Stimulated activated CD4-positive, alpha-beta T cell treated with anti-CD3 and anti-CD28 coated beads, Interleukin-4, amount 100 ng/mL, for 48 hours (primary cell): ENCODE measurements at regions not wholly inside any gene's neighbourhood (a gene's known extent, or its start where the extent isn't known, plus 50 kb on each side); places are given as distances from the start of the nearest gene placed in this dataset.
"Not testable (repeated sequence)": the region's sequence is repeated elsewhere in the genome, so short reads cannot be mapped to it uniquely, and the experiment has no call there.

Experiments used
- DNase-seq, 2 donors: peaks; one replicate each; pipeline ENCODE4 v3.0.0-alpha.2; 2020; ENCODE audit warnings: low read depth in 2 of 2

DNA sequence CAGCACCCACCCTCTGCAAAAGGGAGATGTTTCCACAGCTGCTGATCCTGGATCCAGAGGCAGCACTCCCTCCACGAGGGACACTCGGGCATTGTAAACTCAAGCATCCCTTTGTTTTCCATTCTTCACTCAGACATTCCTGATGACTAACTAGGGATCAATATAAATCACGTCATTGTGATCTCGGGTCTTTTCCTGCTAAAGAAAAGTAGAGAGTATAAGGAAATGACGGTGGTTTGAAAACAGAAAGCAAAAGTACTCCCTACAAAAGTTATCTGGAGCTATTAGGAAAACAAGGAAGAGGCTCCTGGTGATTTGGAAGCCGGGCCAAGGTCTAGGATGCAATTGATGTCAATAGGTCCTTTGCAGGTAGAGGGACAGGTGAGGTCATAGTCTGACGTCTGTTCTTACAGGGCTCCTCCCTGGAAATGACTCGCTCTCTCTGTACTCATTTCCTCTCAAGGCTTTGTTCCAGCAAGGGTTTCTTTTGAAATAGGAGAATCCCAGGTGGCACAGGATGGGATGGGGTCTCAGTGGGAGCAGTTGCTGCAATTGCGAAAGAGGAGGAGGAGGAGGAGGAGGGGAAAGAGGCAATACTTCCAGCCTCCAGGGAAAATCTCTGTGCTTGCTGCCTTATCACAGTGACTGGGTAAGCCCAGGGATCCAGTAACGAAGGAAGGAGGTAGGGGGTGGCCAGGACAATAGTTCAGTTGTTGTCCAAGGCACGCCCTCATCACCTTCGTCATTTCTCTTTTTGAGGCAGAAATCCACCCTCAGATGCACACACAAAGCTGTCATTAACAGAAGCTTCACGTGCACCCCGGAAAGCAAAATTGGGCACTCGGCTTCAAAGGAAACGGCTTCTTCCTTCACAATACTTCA, 222.8 kb downstream of the LY86 start:
- no peak for DNase-seq

GRCh38 chr6:6812427-6812826, 223.9 kb downstream of the LY86 start:
- no peak for DNase-seq

- DNase-seq: no peak
Measured at GRCh38 chr6:6815732-6816131, 227.2 kb downstream of the LY86 start.

DNA sequence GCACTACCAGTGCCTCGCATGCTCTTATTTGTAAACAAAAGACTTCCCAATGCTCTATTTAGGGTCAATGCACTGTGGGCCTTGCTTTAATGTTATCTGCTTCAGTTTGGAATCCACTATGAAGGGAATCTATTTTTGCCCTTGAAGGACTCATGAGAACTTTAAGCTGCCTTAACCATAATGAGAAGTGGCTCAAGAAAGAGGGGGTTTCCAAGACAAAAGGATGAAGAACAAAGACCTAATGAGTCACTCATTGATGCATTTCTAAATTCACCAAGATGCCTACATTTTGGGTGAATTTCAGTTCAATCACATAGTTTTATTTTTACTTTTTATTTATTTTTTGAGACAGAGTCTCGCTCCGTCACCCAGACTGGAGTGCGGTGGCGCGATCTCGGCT, 228.2 kb downstream of the LY86 start:
- no peak for DNase-seq

DNA sequence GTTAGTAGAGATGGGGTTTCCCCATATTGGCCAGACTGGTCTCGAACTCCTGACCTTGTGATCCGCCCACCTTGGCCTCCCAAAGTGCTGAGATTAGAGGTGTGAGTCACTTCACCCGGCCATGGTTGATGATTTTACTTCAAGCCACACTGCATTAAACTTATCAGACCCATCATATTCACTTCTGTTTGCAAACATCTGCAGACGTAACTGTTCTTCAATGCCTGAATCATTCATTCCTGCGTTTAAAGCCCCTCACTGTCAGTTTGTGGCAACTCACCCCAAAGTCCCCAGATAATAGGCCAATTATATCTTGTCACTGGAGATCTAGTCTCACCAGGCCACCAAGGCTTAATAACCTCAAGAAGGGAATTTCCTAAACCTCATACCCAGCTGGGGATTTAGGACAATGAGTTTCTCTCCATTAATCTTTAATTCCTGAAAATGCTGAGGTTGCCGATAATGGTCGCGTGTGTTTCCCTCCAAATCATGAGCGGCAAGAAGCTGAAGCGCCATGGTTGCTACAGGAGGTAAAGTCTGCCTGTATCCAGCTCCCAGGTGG, 229.6 kb downstream of the LY86 start:
- DNase-seq: no peak

- DNase-seq: no peak
Measured at GRCh38 chr6:6820641-6821238, 232.2 kb downstream of the LY86 start.

DNA sequence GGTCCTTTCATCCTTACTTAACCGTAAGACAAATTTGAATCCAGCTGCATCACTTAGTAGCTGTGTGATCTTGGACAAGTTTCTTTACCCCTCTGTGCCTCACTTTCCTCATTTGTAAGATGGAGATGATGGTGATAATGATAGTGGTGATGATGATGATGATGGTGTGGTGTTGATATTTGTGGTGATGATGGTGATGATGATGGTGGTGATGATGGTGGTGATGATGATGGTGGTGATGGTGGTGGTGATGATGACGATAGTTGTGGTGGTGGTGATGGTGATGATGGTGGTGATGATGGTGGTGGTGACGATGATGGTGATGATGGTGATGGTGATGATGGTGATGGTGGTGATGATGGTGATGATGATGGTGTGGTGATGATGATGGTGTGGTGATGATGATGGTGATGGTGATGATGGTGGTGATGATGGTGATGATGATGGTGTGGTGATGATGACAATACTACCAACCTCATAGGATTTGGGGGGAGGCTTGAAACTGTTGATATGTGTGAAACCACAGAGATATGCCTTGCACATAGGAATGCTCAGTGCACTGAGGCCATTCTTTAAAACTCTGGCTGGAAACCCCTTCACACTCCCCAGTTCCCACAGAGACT, 233.2 kb downstream of the LY86 start:
- DNase-seq: no peak

- no peak for DNase-seq
Measured at GRCh38 chr6:6823030-6823429, 234.5 kb downstream of the LY86 start.

- DNase-seq: no peak
Measured at GRCh38 chr6:6823568-6824224, 235.2 kb downstream of the LY86 start.

DNA sequence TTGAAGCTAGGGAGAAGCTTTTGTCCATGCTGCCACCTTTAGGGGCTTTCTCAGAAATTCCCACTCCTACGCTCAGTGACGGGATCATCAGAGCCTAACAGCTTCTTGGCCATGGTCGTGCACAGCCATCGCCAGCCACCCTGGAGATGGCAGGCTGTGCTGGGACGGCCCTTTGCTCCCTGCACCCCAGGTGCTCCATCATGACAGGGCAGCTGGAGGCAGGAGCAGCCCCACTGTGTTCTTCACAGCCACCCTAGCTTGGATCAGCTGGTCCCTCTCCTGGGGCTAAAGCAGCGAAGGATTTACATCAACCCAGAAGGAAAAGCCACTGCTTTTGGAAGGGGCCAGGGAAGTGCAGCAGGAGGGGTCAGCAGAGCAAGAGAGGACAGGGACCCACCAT, 235.9 kb downstream of the LY86 start:
- no peak for DNase-seq

- DNase-seq: no peak
Measured at GRCh38 chr6:6825193-6825784, 236.8 kb downstream of the LY86 start.

DNA sequence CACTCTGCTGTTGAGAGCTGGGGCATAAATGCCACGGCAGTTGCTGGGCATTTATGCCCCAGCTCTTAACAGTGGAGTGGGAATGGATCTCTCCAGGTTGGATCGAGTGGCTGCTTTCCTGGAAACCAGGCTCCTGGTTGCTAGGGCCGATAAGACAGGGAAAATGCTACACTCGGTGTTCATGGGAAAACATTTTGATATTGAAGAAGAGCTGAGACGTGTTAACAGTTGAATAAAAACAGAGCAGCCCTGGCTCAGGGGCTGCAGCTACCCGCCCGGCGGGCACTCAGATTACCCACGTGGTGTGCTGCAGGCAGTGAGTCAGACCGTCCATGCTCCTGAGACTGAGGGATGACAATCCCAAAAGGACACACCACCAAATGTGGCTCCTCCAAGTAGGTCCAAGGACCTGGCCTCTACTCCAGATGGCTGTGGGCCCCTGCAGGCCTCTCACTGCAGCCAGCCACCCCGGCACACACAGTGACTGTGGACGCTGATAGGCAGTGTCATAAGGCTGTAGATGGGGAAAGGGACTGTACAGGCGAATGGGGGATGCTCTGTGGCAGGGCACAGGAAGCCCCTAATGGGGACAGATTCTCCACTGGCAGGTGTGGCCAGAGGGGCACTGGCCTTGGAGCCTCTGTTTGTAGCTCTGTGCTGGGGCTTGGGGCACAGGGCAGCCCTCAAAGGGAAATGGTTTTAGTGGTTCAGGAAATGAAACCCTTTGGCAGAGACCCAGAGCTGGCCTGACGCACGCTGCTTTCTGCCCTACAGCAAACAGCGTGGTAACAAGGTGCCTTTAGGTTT, 237.8 kb downstream of the LY86 start:
- DNase-seq: no peak

GRCh38 chr6:6826961-6827360, 238.4 kb downstream of the LY86 start:
- no peak for DNase-seq

DNA sequence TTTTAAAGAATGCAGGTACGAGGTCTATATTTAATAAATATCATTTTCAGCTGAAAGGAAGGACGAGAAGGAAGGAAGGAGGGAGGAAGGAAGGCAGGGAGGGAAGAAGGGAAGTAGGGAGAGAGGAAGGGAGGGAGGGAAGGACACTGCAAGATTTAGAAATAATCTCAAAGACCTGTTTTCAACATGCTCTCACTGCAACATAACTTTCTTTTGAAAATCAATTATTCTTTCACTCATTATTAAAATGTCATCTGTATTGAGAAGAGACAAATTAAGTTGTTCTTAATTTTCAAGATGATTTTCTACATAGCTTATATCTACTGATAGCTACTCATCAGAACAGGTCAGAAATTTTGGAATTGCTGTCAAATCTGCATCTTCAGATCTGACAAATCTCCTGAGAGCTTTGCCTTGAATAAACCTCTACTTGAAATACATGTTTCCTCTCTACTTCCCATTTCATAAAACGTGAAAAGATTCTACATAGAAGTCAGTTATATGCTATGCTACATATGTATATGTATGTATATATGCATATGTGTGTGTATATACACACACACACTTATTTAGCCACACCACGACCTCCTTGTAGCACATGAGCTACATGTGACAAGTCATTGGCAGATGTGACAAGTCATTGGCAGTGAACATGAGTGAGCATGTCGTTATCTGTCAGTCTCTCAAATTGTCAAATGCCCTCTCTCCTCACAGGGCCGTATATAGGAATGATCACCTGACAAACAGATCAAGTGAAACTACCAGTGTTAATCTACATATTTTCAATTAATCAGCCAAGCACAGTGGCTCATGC, 241.6 kb downstream of the LY86 start:
- DNase-seq: no peak

- DNase-seq: not testable (repeated sequence)
Measured at GRCh38 chr6:6830686-6831063, 242.2 kb downstream of the LY86 start.

DNA sequence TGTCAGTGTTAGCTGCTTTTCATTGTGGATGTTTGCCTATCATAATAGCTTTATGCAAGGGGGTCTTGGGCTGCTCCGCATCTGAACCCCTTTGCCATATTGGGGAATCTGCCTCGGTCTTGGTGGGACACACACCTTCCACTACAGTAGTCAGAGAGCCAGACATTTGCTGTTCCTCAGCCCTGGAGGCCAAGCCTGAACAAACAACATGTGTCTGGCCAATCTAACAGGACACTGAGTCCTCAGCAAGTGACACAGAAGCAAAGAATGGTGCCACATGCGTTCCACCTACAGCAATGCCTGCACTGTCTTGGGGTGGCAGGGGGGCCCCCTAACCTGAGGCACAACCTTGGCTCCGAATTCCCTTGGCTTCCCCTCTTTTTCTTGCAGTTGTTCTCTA, 243.9 kb downstream of the LY86 start:
- no peak for DNase-seq

DNA sequence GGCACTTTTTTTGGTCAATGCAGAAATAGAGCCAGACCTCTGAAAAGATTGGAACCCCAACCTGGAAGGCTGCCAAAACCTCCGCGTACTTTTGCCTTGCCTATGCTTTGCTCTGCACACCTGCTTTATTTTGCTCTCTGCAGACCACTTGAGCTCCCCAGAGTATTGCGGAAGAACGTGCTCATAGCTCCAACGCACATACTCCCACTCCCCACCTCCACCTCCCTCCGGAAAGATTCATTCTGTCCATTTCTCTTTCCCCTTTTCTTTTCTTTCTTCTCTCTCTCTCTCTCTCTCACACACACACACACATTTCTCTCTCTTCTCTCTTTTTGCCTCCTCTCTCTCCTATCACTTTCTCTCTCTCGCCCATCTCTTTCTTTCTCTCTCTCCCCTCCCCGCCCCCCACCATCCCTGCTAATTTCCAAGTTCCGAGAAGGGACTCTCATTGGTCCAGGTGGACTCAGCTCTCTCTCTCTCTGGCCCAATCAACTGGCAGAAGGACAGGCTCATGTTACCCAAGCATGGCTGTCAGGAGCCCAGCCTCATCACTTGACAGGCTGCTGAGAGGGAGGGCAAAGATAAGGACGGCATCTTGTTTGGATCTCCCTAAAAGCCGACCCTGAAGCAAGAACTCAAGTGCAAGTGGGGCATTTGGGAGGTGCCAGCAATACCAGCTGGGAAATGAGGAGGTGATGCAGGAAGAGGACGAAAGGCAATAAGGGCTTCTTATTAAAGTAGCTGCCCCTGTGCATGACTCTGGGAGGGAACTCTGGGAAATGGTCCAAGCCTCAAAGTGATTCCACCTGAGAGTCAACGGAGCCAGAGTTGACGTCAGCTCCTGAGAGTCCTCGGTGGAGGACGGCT, 246.1 kb downstream of the LY86 start:
- DNase-seq: no peak

- DNase-seq: no peak
Measured at GRCh38 chr6:6835223-6835503, 246.6 kb downstream of the LY86 start.
